ENCODE measurements at regions not wholly inside any gene's neighbourhood (a gene's known extent, or its start where the extent isn't known, plus 50 kb on each side); places are given as distances from the start of the nearest gene placed in this dataset.

DNA sequence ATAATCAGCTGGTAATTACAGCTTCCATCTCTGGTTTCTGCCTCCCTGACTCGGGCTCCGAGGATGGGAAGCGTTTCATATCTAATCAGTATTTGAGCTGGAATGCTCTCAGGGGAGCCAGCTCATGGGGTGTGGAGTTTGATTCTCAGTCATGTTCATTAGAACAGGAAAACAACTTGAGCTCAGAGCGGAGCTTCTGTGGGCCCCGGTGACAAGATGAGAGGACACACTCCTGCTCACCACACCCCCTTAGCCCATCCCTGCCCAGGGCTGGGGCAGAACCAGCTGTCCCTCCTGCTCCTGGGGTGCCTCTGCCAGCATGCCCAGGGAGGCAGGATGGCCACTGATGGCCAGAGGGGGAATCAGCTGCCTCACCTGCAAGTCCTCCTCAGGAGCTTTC is 726.0 kb downstream of the PTPRU start:
- Histone ChIP-seq H3K36me3 (ENCODE audit: control insufficient read depth, insufficient read depth, low read length) (no peaks in the 10 kb centered on the region), H3K4me3 (ENCODE audit: low read depth, low read length) (no peak overlapping the region), H3K27me3 (ENCODE audit: control insufficient read depth, insufficient read depth, low read length) (no peaks in the 10 kb centered on the region)
- ChIA-PET POLR2A (no interaction called here), CTCF (no interaction called here)
- no peak for DNase-seq (ENCODE audit: low read depth)
- TF ChIP-seq, protein P1, sequence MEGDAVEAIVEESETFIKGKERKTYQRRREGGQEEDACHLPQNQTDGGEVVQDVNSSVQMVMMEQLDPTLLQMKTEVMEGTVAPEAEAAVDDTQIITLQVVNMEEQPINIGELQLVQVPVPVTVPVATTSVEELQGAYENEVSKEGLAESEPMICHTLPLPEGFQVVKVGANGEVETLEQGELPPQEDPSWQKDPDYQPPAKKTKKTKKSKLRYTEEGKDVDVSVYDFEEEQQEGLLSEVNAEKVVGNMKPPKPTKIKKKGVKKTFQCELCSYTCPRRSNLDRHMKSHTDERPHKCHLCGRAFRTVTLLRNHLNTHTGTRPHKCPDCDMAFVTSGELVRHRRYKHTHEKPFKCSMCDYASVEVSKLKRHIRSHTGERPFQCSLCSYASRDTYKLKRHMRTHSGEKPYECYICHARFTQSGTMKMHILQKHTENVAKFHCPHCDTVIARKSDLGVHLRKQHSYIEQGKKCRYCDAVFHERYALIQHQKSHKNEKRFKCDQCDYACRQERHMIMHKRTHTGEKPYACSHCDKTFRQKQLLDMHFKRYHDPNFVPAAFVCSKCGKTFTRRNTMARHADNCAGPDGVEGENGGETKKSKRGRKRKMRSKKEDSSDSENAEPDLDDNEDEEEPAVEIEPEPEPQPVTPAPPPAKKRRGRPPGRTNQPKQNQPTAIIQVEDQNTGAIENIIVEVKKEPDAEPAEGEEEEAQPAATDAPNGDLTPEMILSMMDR (IDR thresholded peaks at IDR 0.05; ENCODE audit: insufficient read depth, low read depth, low read length): no peak

- no peak for DNase-seq (ENCODE audit: low read depth)
- CTCF ChIA-PET: no interaction called here
- Histone ChIP-seq H3K36me3 (ENCODE audit: control insufficient read depth, insufficient read depth, low read length) (no peaks in the 10 kb centered on the region), H3K4me3 (ENCODE audit: low read depth, low read length) (no peak overlapping the region), H3K27me3 (ENCODE audit: control insufficient read depth, insufficient read depth, low read length) (no peaks in the 10 kb centered on the region)
- POLR2A ChIA-PET: no interaction called here
- TF ChIP-seq, protein P1 (IDR thresholded peaks at IDR 0.05; ENCODE audit: insufficient read depth, low read depth, low read length): no peak
Observed at GRCh38 chr1:29961293-29962059, 725.2 kb downstream of the PTPRU start.

DNA sequence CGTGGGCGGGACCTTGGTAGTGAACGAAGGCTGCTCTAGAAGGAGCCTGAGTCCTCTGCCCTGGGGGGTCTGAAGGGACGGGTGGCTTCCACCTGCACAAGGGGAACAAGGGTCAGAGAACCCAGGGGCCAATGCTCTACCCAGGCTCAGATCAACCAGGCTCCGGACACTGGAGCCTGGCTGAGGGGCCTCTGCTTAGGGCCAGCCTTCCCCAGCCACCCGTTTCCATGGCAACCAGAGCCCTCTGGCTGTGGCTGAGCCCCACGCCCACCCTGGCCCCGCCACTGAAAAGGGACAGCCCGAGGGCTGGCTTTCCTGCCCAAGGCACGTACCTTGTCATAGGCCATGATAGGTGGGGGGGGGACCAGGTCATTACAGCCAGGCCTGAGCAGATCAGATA is 724.6 kb downstream of the PTPRU start:
- Histone ChIP-seq H3K36me3 (ENCODE audit: control insufficient read depth, insufficient read depth, low read length) (no peaks in the 10 kb centered on the region), H3K27me3 (ENCODE audit: control insufficient read depth, insufficient read depth, low read length) (no peaks in the 10 kb centered on the region), H3K4me3 (ENCODE audit: low read depth, low read length) (no peak overlapping the region)
- ChIA-PET CTCF (interaction anchor here (1.6 kb wide), 1 partner anchor 20 kb away, joined by 3 read pairs; no protein-coding TSS in a partner anchor), POLR2A (no interaction called here)
- no peak for DNase-seq (ENCODE audit: low read depth)
- TF ChIP-seq, protein P1 (IDR thresholded peaks at IDR 0.05; ENCODE audit: insufficient read depth, low read depth, low read length): no peak

- TF ChIP-seq, protein P1 (IDR thresholded peaks at IDR 0.05; ENCODE audit: insufficient read depth, low read depth, low read length): no peak
- Histone ChIP-seq H3K4me3 (ENCODE audit: low read depth, low read length) (no peak overlapping the region), H3K36me3 (ENCODE audit: control insufficient read depth, insufficient read depth, low read length) (no peaks in the 10 kb centered on the region), H3K27me3 (ENCODE audit: control insufficient read depth, insufficient read depth, low read length) (no peaks in the 10 kb centered on the region)
- no peak for DNase-seq (ENCODE audit: low read depth)
- ChIA-PET CTCF (interaction anchor here (1.6 kb wide), 1 partner anchor 21 kb away, joined by 3 read pairs; no protein-coding TSS in a partner anchor), POLR2A (no interaction called here)
Observed at GRCh38 chr1:29960156-29960755, 723.9 kb downstream of the PTPRU start.

- H3K27me3 ChIP-seq (ENCODE audit: control insufficient read depth, insufficient read depth, low read length): no peaks in the 10 kb centered on the region
- CTCF ChIA-PET: interaction anchor here (1.6 kb wide), 1 partner anchor 21 kb away, joined by 3 read pairs; no protein-coding TSS in a partner anchor
- no peak overlapping the region for H3K4me3 ChIP-seq (ENCODE audit: low read depth, low read length)
- no peaks in the 10 kb centered on the region for H3K36me3 ChIP-seq (ENCODE audit: control insufficient read depth, insufficient read depth, low read length)
- TF ChIP-seq, protein P1 (IDR thresholded peaks at IDR 0.05; ENCODE audit: insufficient read depth, low read depth, low read length): no peak
- POLR2A ChIA-PET: no interaction called here
- no peak for DNase-seq (ENCODE audit: low read depth)
Observed at GRCh38 chr1:29959356-29959755, 723.0 kb downstream of the PTPRU start.

All from BJ (cell line).